Ishikawa (cell line): ENCODE measurements at regions not wholly inside any gene's neighbourhood (a gene's known extent, or its start where the extent isn't known, plus 50 kb on each side); places are given as distances from the start of the nearest gene placed in this dataset.

Source experiments
- CEBPB ChIP-seq: IDR thresholded peaks from 2 replicates; pipeline ENCODE4 v1.6.1; 2012
- CREB1 ChIP-seq: IDR thresholded peaks from 2 replicates; pipeline ENCODE4 v1.6.1; 2012; ENCODE audit warnings: low read depth
- EP300 ChIP-seq: IDR thresholded peaks from 2 replicates; pipeline ENCODE4 v1.6.1; 2012; ENCODE audit warnings: borderline replicate concordance
- FOXM1 ChIP-seq: IDR thresholded peaks from 2 replicates; pipeline ENCODE4 v1.6.1; 2012; ENCODE audit warnings: low read depth, borderline replicate concordance
- MAX ChIP-seq: IDR thresholded peaks from 2 replicates; pipeline ENCODE4 v1.6.1; 2012
- RAD21 ChIP-seq: IDR thresholded peaks from 2 replicates; pipeline ENCODE4 v1.6.1; 2012; ENCODE audit warnings: low read depth
- REST ChIP-seq: IDR thresholded peaks from 2 replicates; pipeline ENCODE4 v1.6.1; 2012; ENCODE audit warnings: low read depth, mild to moderate bottlenecking
- TAF1 ChIP-seq: IDR thresholded peaks from 2 replicates; pipeline ENCODE4 v1.6.1; 2012; ENCODE audit warnings: low read depth, mild to moderate bottlenecking
- YY1 ChIP-seq: IDR thresholded peaks from 2 replicates; pipeline ENCODE4 v1.6.1; 2012; ENCODE audit warnings: low read depth

GRCh38 chr3:187944390-187945179, 199.3 kb upstream of the BCL6 start:
- TF ChIP-seq TAF1 (no peak), CREB1 (no peak), MAX (no peak), RAD21 (no peak), EP300 (no peak), CEBPB (no peak), REST (no peak), YY1 (no peak), FOXM1 (no peak)
